Hematopoietic multipotent progenitor cell treated with erythropoietin and hydrocortisone succinate and interleukin-3 and kit ligand, for 4 days (in vitro differentiated cells): ENCODE measurements at regions not wholly inside any gene's neighbourhood (a gene's known extent, or its start where the extent isn't known, plus 50 kb on each side); places are given as distances from the start of the nearest gene placed in this dataset.
A peak's percentile ranks its signal among the peaks of the same experiment; 100 is the strongest.
"Not testable (repeated sequence)": the region's sequence is repeated elsewhere in the genome, so short reads cannot be mapped to it uniquely, and the experiment has no call there.

Source experiments
- DNase-seq: peaks from one replicate; pipeline ENCODE4 v3.0.0-alpha.2; 2015

- no peak for DNase-seq
Measured at GRCh38 chrX:122591546-122591945, 592.5 kb upstream of the GRIA3 start.

- no peak for DNase-seq
Measured at GRCh38 chrX:122596998-122597397, 587.1 kb upstream of the GRIA3 start.

- DNase-seq, result no peak
Measured at GRCh38 chrX:122622795-122623194, 561.3 kb upstream of the GRIA3 start.

GRCh38 chrX:122625239-122625638, 558.8 kb upstream of the GRIA3 start:
- no peak for DNase-seq

GRCh38 chrX:122625821-122626220, 558.3 kb upstream of the GRIA3 start:
- DNase-seq, result no peak

GRCh38 chrX:122626871-122627270, 557.2 kb upstream of the GRIA3 start:
- no peak for DNase-seq

- DNase-seq, result no peak
Measured at GRCh38 chrX:122641136-122641535, 542.9 kb upstream of the GRIA3 start.

GRCh38 chrX:122641826-122642225, 542.3 kb upstream of the GRIA3 start:
- DNase-seq, result no peak

- DNase-seq, result not testable (repeated sequence)
Measured at GRCh38 chrX:122655256-122655655, 528.8 kb upstream of the GRIA3 start.

GRCh38 chrX:122666601-122667000, 517.5 kb upstream of the GRIA3 start:
- DNase-seq, result no peak

- no peak for DNase-seq
Measured at GRCh38 chrX:122667667-122668066, 516.4 kb upstream of the GRIA3 start.

- no peak for DNase-seq
Measured at GRCh38 chrX:122703762-122704161, 480.3 kb upstream of the GRIA3 start.

- DNase-seq, result peak; percentile 27
Measured at GRCh38 chrX:122739770-122740169, 444.3 kb upstream of the GRIA3 start.

- DNase-seq, result no peak
Measured at GRCh38 chrX:122770581-122770980, 413.5 kb upstream of the GRIA3 start.

- DNase-seq, result no peak
Measured at GRCh38 chrX:122771933-122772332, 412.1 kb upstream of the GRIA3 start.

- peak; percentile 1 for DNase-seq
Measured at GRCh38 chrX:122777766-122778165, 406.3 kb upstream of the GRIA3 start.

GRCh38 chrX:122783918-122784317, 400.2 kb upstream of the GRIA3 start:
- DNase-seq, result no peak

- DNase-seq, result no peak
Measured at GRCh38 chrX:122787231-122787630, 396.8 kb upstream of the GRIA3 start.

- DNase-seq, result no peak
Measured at GRCh38 chrX:122788216-122788615, 395.9 kb upstream of the GRIA3 start.

- DNase-seq, result no peak
Measured at GRCh38 chrX:122790376-122791095, 393.5 kb upstream of the GRIA3 start.

- DNase-seq, result peak; percentile 44
Measured at GRCh38 chrX:122813876-122814275, 370.2 kb upstream of the GRIA3 start.

GRCh38 chrX:122816288-122816687, 367.8 kb upstream of the GRIA3 start:
- no peak for DNase-seq

GRCh38 chrX:122817321-122817955, 366.6 kb upstream of the GRIA3 start:
- peak; percentile 61 for DNase-seq

- DNase-seq, result no peak
Measured at GRCh38 chrX:122818068-122818467, 366.0 kb upstream of the GRIA3 start.

GRCh38 chrX:122833230-122833629, 350.8 kb upstream of the GRIA3 start:
- DNase-seq, result no peak
